GM23248 (cell line): ENCODE measurements at regions not wholly inside any gene's neighbourhood (a gene's known extent, or its start where the extent isn't known, plus 50 kb on each side); places are given as distances from the start of the nearest gene placed in this dataset.

Experiments
- EZH2 ChIP-seq: fragments of 200-600 bp; sonication (generic); IDR thresholded peaks from 2 replicates; pipeline ENCODE4 v1.6.1; 2018; ENCODE audit warnings: antibody characterized with exemption, mild to moderate bottlenecking; ENCODE audit not compliant: insufficient read depth, poor library complexity, severe bottlenecking
- EZH2phosphoT487 ChIP-seq: fragments of 200-600 bp; sonication (generic); IDR thresholded peaks from 2 replicates; pipeline ENCODE4 v1.6.1; 2018; ENCODE audit warnings: antibody characterized with exemption, moderate library complexity, mild to moderate bottlenecking, low read depth; ENCODE audit not compliant: insufficient read depth

- TF ChIP-seq EZH2 (no peak), EZH2phosphoT487 (no peak)
Measured at GRCh38 chr5:143521846-143522400, 118.4 kb upstream of the NR3C1 start.
